PC-3 (cell line): ENCODE measurements at regions not wholly inside any gene's neighbourhood (a gene's known extent, or its start where the extent isn't known, plus 50 kb on each side); places are given as distances from the start of the nearest gene placed in this dataset.

Experiments used
- ATAC-seq: fragments of 200-7000 bp; cut with Tn5 transposase; 2 replicates; pipeline ENCODE4 v1.9.1; 2020; ENCODE audit warnings: mild to moderate bottlenecking, moderate library complexity
- BruUV-seq: library from RNA; stranded (reverse); fragments of 400-500 nt; replicated peaks from 2 replicates; lab custom pipeline; 2021; lab: Mats Ljungman, UMichigan
- CTCF ChIA-PET: fragments of 300-600 bp; sonication (Branson Sonifier 250); formaldehyde crosslinking; loops from one replicate; lab custom pipeline; 2022; ENCODE audit warnings: antibody characterized with exemption; lab: Charles Lee
- POLR2A ChIA-PET: fragments of 300-600 bp; sonication (Branson Sonifier 250); formaldehyde crosslinking; loops from one replicate; lab custom pipeline; 2022; ENCODE audit warnings: antibody characterized with exemption; ENCODE audit not compliant: unreplicated experiment; lab: Charles Lee
- DNase-seq: peaks from one replicate; pipeline ENCODE4 v3.0.0-alpha.2; 2015
- H2AFZ ChIP-seq: fragments of 300-600 bp; sonication (generic); 2 replicates; pipeline ENCODE4 v1.6.0; 2016; ENCODE audit warnings: antibody characterized with exemption, low read length
- H3F3A ChIP-seq: fragments of 300-600 bp; sonication (generic); one replicate; pipeline ENCODE4 v1.6.0; 2017; ENCODE audit warnings: antibody characterized with exemption, low read length, control low read depth, mild to moderate bottlenecking; ENCODE audit not compliant: unreplicated experiment
- H3K27ac ChIP-seq: fragments of 300-600 bp; sonication (generic); 2 replicates; pipeline ENCODE4 v1.5.1; 2016; ENCODE audit warnings: mild to moderate bottlenecking, low read length
- H3K27me3 ChIP-seq: fragments of 300-600 bp; sonication (generic); 2 replicates; pipeline ENCODE4 v1.6.1; 2016; ENCODE audit warnings: low read length, mixed read lengths
- H3K36me3 ChIP-seq: fragments of 300-600 bp; sonication (generic); 2 replicates; pipeline ENCODE4 v1.6.1; 2016; ENCODE audit warnings: low read depth, mixed run types, low read length, mixed read lengths
- H3K4me1 ChIP-seq: fragments of 300-600 bp; sonication (generic); 2 replicates; pipeline ENCODE4 v1.5.1; 2016; ENCODE audit warnings: low read length; ENCODE audit not compliant: insufficient read depth
- H3K4me2 ChIP-seq: fragments of 300-600 bp; sonication (generic); 2 replicates; pipeline ENCODE4 v1.6.0; 2016; ENCODE audit warnings: low read length
- H3K4me3 ChIP-seq: fragments of 300-600 bp; sonication (generic); 2 replicates; pipeline ENCODE4 v1.5.1; 2016; ENCODE audit warnings: mild to moderate bottlenecking, low read length, mixed read lengths
- H3K79me2 ChIP-seq: fragments of 300-600 bp; sonication (generic); 2 replicates; pipeline ENCODE4 v1.6.1; 2017; ENCODE audit warnings: low read length, mixed read lengths
- H3K9ac ChIP-seq: fragments of 300-600 bp; sonication (generic); 2 replicates; pipeline ENCODE4 v1.6.0; 2016; ENCODE audit warnings: mild to moderate bottlenecking, low read length
- H3K9me2 ChIP-seq: fragments of 300-600 bp; sonication (generic); replicated peaks from 2 replicates; pipeline ENCODE4 v1.6.1; 2016; ENCODE audit warnings: mixed run types, low read length, mixed read lengths
- H3K9me3 ChIP-seq: fragments of 300-600 bp; sonication (generic); 2 replicates; pipeline ENCODE4 v1.6.1; 2016; ENCODE audit warnings: low read length, mixed read lengths
- H4K20me1 ChIP-seq: fragments of 300-600 bp; sonication (generic); 2 replicates; pipeline ENCODE4 v1.6.1; 2016; ENCODE audit warnings: low read length, mixed read lengths
- CTCF ChIP-seq: fragments of 300-600 bp; sonication (generic); conservative IDR thresholded peaks from 2 replicates; pipeline ENCODE4 v1.5.1; 2017; ENCODE audit warnings: antibody characterized with exemption, low read depth, mild to moderate bottlenecking, low read length
- EZH2 ChIP-seq: fragments of 300-600 bp; sonication (generic); IDR thresholded peaks from one replicate; pipeline ENCODE4 v1.6.1; 2017; ENCODE audit warnings: antibody characterized with exemption, mild to moderate bottlenecking, low read length; ENCODE audit not compliant: unreplicated experiment
- EZH2phosphoT487 ChIP-seq: fragments of 300-600 bp; sonication (generic); IDR thresholded peaks from 2 replicates; pipeline ENCODE4 v1.6.1; 2018; ENCODE audit warnings: mild to moderate bottlenecking, antibody characterized with exemption, low read length, borderline replicate concordance
- intact Hi-C: fragments of 100-400 bp; cut with micrococcal nuclease; formaldehyde crosslinking; loops from 2 replicates; pipeline ENCODE4 v1.9.0; 2023

GRCh38 chr9:113692256-113692655 lies 183.9 kb upstream of the ZNF618 start:
- Histone ChIP-seq H3K9me2 (no peaks in the 10 kb centered on the region), H3K27me3 (no peaks in the 10 kb centered on the region), H3K36me3 (no peaks in the 10 kb centered on the region), H3K9ac (no peak overlapping the region), H3K4me2 (no peak overlapping the region), H2AFZ (no peak overlapping the region), H4K20me1 (no peaks in the 10 kb centered on the region), H3K9me3 (no peaks in the 10 kb centered on the region), H3F3A (no peaks in the 10 kb centered on the region), H3K4me3 (no peak overlapping the region), H3K27ac (no peak overlapping the region), H3K4me1 (peaks cover 11% of the 10 kb centered on the region), H3K79me2 (no peaks in the 10 kb centered on the region)
- intact Hi-C loops, result no loop called here
- ChIA-PET CTCF (no interaction called here), POLR2A (no interaction called here)
- TF ChIP-seq EZH2 (no peak), CTCF (no peak), EZH2phosphoT487 (no peak)
- DNase-seq, result no peak
- BruUV-seq, result no TSS peak
- no peak for ATAC-seq

GRCh38 chr9:113694912-113695311 lies 181.2 kb upstream of the ZNF618 start:
- CTCF ChIA-PET, result no interaction called here
- TF ChIP-seq EZH2 (no peak), CTCF (no peak), EZH2phosphoT487 (no peak)
- Histone ChIP-seq H3K4me3 (no peak overlapping the region), H3K4me1 (peaks cover 11% of the 10 kb centered on the region), H3K9me2 (no peaks in the 10 kb centered on the region), H3K9ac (no peak overlapping the region), H4K20me1 (no peaks in the 10 kb centered on the region), H3K79me2 (no peaks in the 10 kb centered on the region), H3K27me3 (no peaks in the 10 kb centered on the region), H2AFZ (no peak overlapping the region), H3K27ac (no peak overlapping the region), H3K36me3 (no peaks in the 10 kb centered on the region), H3K4me2 (no peak overlapping the region), H3F3A (no peaks in the 10 kb centered on the region), H3K9me3 (no peaks in the 10 kb centered on the region)
- intact Hi-C loops, result no loop called here
- BruUV-seq, result no TSS peak
- DNase-seq (no peak), ATAC-seq (no peak)
- POLR2A ChIA-PET, result no interaction called here

- H3K4me2 ChIP-seq, result peak overlapping the region; percentile 22; the same call in 1 of the 2 replicates
- H3K36me3 ChIP-seq, result no peaks in the 10 kb centered on the region
- no peaks in the 10 kb centered on the region for H3K27me3 ChIP-seq
- H4K20me1 ChIP-seq, result no peaks in the 10 kb centered on the region
- ATAC-seq, result no peak
- peak; percentile 1 for DNase-seq
- intact Hi-C loops, result no loop called here
- peaks cover 11% of the 10 kb centered on the region for H3K4me1 ChIP-seq
- no peak overlapping the region; the same call in 1 of the 2 replicates for H3K9ac ChIP-seq
- H3K9me3 ChIP-seq, result no peaks in the 10 kb centered on the region
- no peak overlapping the region for H2AFZ ChIP-seq
- H3K9me2 ChIP-seq, result no peaks in the 10 kb centered on the region
- BruUV-seq, result no TSS peak
- TF ChIP-seq EZH2phosphoT487 (no peak), EZH2 (no peak), CTCF (no peak)
- no peaks in the 10 kb centered on the region for H3F3A ChIP-seq
- H3K79me2 ChIP-seq, result no peaks in the 10 kb centered on the region
- CTCF ChIA-PET, result no interaction called here
- POLR2A ChIA-PET, result no interaction called here
- no peak overlapping the region for H3K4me3 ChIP-seq
- H3K27ac ChIP-seq, result peak overlapping the region; percentile 69
Observed at GRCh38 chr9:113695440-113695851, 180.7 kb upstream of the ZNF618 start.
